H54 (cell line): ENCODE measurements at regions not wholly inside any gene's neighbourhood (a gene's known extent, or its start where the extent isn't known, plus 50 kb on each side); places are given as distances from the start of the nearest gene placed in this dataset.

Experiments used
- DNase-seq: peaks from one replicate; pipeline ENCODE4 v3.0.0; 2011; ENCODE audit warnings: low spot score, mixed read lengths; ENCODE audit not compliant: insufficient read length
- FAIRE-seq: peaks from 3 replicates; lab custom pipeline; 2011; peaks lifted over from hg19 to GRCh38; lab: Jason Lieb, UNC
- POLR2A ChIP-seq: IDR thresholded peaks from 2 replicates; pipeline ENCODE4 v1.6.1; 2011; ENCODE audit warnings: low read depth, mild to moderate bottlenecking, low read length

DNA sequence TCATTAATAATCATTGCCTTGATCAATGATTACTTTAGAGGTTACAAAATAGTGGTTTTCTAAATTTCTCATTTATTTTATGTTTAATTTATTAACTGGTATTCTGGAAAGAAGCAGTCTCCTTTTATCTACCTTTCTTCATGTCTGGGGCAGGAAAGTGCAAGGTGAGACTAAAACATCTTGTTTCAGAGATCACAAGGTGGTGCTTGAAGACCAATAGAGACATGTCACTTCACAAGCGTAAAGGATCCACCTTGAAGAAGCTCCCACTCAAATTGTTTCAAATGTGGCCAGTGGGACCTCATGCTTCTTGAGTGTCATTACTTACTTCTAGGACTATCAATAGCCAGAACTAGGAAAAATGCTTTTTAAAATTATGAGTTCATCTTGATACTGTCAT lies 1568.7 kb downstream of the RPA4 start:
- TF ChIP-seq POLR2A = no peak
- FAIRE-seq = no peak
- DNase-seq = no peak

DNA sequence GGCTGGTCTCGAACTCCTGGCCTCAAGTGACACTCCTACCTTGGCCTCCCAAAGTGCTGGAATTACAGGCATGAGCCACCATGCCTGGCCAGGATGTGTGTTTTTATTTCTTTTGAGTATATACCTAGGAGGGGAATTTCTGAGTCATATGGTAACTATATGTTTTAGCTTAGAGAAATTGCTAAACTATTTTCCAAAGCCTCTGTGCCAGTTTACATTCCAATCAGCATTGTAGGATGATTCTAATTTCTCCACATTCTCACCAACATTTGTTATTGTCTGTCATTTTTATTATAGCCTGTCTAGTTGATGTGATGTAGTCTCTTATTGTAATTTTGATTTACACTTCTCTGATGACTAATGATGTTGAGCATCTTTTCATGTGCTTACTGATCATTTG lies 1576.0 kb downstream of the RPA4 start:
- no peak for FAIRE-seq
- DNase-seq = no peak
- TF ChIP-seq POLR2A = no peak

- DNase-seq (no peak), FAIRE-seq (no peak)
- TF ChIP-seq POLR2A = no peak
Measured at GRCh38 chrX:98480606-98481005, 1596.9 kb downstream of the RPA4 start.

- TF ChIP-seq POLR2A = no peak
- DNase-seq (no peak), FAIRE-seq (no peak)
Measured at GRCh38 chrX:98481636-98482035, 1597.9 kb downstream of the RPA4 start.

- DNase-seq (no peak), FAIRE-seq (no peak)
- TF ChIP-seq POLR2A = no peak
Measured at GRCh38 chrX:98490670-98491069, 1607.0 kb downstream of the RPA4 start.

DNA sequence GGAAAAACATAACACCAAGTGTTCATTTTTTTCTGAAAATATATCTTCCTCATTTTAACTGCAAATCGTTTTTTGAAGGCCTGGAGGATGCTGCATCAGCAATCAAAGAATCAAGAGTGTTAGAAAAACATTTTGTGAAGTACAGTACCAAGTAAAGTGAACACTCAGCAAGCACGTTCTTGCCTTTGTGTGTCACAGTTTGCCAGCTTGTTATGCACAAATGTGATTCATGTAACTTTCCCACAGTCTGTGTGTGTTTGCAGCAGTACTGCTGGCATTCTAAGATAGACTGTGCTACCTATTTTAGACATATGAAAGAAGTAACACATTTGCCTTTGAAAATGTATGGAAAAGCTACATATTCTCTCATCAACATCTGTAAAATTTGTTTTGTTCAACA lies 1617.7 kb downstream of the RPA4 start:
- DNase-seq (no peak), FAIRE-seq (no peak)
- no peak for TF ChIP-seq POLR2A

DNA sequence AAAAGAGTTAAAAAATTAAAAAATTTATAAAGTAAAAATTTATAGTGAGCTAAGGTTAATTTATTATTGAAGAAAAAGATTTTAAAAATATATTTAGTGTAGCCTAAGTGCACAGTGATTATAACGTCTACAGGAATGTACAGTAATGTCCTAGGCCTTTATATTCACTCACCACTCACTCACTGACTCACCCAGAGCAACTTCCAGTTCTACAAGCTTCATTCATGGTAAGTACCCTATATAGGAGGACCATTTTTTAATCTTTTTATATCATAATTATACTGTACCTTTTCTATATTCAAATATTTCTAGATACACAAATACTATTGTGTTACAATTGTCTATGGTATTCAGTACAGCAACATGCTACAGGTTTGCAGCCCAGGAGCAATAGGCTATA lies 1623.2 kb downstream of the RPA4 start:
- DNase-seq (no peak), FAIRE-seq (no peak)
- no peak for TF ChIP-seq POLR2A

DNA sequence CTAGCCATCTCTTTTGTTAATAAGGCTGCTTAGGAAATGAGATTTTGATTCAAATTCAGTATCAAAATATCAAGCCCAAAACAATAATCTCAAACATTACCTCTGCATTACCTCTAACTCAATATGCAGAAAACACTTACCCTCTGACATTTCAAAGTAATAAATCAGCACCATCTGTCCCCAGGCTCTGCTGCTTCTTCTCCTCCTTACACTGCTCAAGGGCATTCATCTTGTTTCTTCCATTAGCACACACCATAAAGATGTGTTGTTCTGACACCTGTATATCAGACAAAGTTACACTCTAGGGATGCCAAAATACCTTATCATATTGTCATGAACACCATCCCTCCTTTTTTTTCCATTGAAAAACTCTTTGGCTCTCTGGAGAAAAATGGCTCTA lies 1630.3 kb downstream of the RPA4 start:
- FAIRE-seq (no peak), DNase-seq (no peak)
- no peak for TF ChIP-seq POLR2A

- no peak for TF ChIP-seq POLR2A
- DNase-seq = no peak
- no peak for FAIRE-seq
Measured at GRCh38 chrX:98516120-98516519, 1632.4 kb downstream of the RPA4 start.

DNA sequence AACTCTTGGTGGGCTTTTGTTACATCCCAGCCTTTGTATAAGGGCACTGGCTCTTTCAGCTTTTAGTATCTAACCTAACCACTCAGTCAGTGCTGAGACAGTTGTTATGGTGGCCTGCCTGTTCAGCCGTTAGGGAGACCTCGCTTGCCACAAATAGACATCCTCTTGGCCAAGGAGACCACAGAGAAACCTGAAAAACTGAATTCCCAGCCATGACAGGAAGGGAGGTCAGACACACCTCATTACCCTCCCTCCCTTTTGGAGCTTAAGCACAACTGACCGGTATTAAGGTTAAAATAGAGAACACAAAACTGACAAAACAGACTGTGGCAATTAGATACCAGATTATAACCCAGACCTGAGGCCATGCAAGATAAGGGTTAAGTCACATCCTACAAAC lies 1639.3 kb downstream of the RPA4 start:
- DNase-seq (no peak), FAIRE-seq (no peak)
- TF ChIP-seq POLR2A = no peak

GRCh38 chrX:98523521-98523920 lies 1639.8 kb downstream of the RPA4 start:
- no peak for FAIRE-seq
- no peak for TF ChIP-seq POLR2A
- no peak for DNase-seq

DNA sequence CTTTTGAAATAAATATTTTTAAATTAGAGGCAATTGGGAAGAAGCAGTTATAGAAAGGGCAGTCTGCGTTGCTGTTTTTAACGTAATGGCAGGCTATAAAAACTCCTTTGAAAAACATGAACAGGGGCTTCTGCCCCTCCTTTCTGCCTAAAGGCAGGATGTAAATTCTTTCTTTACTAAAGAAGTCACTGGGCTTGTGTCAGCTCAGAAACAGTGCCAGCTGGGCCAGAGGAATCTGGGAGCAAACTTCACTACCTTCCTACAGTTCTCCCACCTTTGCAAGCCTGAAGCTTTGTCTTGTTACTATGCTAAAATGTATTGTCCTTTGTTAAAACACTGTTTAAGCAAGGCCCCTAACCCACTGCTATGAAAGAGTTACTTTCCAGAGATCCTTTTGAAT lies 1664.8 kb downstream of the RPA4 start:
- TF ChIP-seq POLR2A = no peak
- FAIRE-seq (no peak), DNase-seq (no peak)

- DNase-seq (no peak), FAIRE-seq (no peak)
- TF ChIP-seq POLR2A = no peak
Measured at GRCh38 chrX:98568795-98569194, 1685.1 kb downstream of the RPA4 start.

GRCh38 chrX:98605941-98606340 lies 1722.2 kb downstream of the RPA4 start:
- FAIRE-seq (no peak), DNase-seq (no peak)
- TF ChIP-seq POLR2A = no peak

- FAIRE-seq = no peak
- no peak for TF ChIP-seq POLR2A
- no peak for DNase-seq
Measured at GRCh38 chrX:98607739-98608138, 1724.0 kb downstream of the RPA4 start.

DNA sequence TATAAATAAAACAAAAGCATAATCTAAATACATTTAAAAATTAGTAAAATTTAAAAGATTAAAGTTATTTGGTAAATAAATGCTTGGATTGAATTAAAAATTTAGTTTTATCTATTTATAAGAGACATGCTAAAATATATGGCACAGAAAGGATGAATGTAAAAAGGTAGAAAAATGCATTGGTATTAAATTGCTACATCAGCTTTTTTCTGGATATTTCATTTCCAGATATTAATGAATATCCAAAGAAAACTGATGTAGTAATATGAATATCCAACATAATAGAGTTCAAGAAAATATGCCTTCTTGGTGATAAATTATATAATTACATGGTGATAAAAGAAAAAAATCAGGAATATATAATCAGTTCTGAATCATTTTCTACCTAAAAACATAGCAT lies 1743.9 kb downstream of the RPA4 start:
- FAIRE-seq (no peak), DNase-seq (no peak)
- TF ChIP-seq POLR2A = no peak
